Stimulated activated CD8-positive, alpha-beta memory T cell treated with anti-CD3 and anti-CD28 coated beads, Interleukin-4, amount 100 ng/mL, for 24 hours (primary cell): ENCODE measurements at regions not wholly inside any gene's neighbourhood (a gene's known extent, or its start where the extent isn't known, plus 50 kb on each side); places are given as distances from the start of the nearest gene placed in this dataset.
A peak's percentile ranks its signal among the peaks of the same experiment; 100 is the strongest.

Experiments used
- DNase-seq: peaks from one replicate; pipeline ENCODE4 v3.0.0-alpha.2; 2020; ENCODE audit warnings: low read depth

DNA sequence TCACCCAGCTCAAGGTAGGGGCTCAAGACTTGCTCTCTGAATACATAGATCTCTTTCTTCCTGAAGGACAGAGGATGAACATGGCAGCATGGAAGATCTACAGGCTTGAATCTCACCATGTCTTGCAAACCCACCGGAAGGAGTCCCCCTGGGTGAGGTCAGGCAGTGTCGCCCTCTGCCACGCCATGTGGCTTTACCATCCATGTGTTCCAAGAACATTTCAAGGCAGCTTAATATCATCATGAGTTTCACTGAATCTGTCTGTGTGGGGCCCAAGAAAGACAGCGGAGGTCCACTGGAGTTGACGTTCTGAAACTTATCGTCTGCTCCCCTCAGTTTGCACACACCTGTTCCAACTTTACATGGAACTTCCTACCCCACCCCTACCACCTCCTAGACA lies 1202.6 kb downstream of the TBC1D22A start:
- DNase-seq = no peak

DNA sequence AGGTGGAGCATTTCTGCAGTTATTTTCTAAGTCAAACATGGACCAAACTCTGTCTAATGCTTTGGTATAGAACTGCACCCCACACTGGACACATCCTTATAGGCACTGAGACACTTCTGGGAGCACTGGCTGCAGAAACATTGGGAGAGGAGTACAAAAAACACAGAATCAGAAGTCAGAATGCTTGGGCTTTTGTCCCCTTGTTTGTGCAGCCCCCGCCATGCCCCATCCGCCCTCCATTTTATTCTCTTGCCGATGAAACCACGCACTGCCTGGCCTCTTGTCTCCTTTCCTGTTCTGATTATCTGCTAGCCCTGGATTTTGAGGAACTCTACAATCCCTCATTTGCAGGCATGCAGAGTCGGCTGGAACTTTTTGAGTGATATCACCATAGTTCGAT lies 1201.2 kb downstream of the TBC1D22A start:
- DNase-seq = no peak

DNA sequence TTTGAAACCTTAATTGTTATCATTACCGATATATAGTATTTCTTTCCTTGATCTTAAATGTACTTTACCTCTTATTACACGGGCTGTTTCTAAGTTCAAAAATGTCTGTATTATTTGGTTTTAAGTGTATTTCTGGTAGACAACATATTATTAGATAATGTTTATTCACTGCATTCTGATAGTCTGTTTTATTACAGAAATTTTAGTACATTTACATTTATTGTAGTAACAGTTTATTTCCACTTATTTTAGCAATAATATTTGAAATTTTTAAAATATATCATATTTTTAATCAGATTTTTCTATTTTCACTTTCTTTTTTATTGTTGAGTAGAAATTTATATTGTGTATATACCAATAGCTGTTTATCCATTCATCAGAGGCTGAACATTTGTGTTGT lies 1195.2 kb downstream of the TBC1D22A start:
- DNase-seq = no peak

DNA sequence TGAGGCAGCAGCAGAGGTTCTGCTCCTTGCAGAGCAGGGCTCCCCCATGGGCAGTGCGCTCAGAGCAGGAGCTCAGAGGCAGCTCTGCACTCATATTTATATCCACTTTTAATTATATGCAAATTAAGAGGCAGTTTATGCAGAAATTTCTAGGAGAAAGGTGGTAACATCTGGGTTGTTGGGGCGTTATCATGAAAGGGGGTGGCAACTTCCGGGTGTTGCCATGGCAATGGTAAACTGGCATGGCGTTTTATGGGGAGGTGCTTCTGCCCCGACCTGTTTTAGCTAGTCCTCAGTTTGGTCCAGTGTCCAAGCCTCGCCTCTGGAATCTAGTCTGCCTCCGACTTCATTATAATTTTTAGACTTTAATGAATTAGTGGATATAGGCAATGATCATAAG lies 1191.7 kb downstream of the TBC1D22A start:
- no peak for DNase-seq

DNA sequence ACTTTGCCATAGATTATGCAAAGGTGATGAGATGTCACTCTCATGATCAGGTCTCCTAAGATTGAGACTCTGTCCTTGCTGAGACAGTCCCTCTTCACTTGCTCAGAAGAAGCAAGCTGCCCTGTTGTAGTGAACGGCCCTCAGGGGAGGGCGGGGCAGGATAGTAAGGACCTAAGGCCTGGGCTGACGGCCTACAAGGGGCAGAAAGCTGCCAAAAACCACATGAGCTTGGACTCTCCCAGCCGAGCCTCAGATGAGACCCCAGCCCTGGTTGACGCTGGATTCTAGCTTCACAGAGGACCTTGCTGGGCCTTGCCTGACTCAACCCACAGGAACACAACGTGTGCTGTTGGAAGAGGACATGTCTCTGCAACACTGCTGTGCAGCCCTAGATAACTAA lies 1182.5 kb downstream of the TBC1D22A start:
- no peak for DNase-seq

DNA sequence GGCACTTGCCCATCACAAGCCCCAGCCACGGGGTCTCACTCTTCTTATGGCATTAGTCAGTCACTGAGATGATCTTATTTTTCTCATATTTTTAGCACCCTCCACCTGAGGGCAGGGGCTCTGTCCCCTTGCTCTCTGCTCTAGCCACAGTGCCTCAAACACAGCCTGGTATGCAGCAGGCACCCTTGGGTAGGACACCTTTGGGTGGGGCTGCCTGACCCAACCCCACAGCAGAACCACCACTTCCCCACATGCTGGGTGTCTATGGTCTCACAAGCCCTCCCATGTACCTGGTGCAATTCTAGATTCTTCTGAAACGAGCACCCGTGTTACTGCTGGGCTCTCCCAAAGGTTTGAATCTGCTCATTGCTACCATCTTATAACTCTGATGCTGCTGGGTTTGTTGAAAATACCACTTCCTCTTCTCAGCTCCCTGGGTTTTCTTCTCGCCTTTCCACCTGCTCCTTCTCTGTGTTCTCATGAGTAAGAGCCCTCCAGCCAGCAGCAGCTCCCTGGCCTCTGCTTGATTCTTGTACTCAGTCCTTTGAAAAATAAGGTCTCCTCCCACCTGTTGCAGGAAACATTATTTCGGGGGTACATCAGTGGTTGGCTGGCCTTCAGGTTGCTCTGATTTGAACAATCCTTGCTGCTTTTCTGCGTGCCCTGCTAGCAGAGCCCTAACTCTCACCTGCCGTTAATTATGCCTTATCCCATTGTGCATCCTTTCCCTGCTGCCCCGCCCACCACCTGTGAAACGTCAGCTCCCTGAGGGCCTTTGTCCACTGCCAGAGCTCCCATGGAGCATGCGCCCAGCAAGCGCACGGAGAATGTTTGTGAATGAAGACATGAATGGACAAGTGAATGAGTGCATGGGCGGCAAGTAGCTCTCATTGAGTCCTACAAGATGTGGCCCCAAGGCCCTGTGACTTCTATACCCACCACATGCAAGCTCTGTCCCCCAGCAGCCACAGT lies 1181.6 kb downstream of the TBC1D22A start:
- DNase-seq = no peak

DNA sequence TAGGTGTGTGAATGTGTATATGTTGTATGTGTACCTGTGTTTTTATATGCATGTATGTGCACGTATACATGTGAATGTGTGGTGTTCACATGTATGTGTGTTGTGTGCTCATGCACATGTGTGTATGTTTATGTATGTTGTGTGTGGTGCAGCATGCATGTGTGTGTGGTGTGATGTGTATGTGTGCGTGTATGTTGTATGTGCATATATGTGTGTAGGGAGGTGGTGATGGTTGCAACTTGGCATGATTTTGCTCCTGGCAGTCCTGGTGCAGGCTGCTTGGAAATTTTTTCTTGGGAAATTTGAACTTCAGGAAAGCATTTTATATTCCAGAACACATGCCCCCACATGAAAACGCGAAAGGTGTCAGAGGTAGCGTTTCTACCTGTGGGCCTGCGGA lies 1177.8 kb downstream of the TBC1D22A start:
- DNase-seq = no peak

DNA sequence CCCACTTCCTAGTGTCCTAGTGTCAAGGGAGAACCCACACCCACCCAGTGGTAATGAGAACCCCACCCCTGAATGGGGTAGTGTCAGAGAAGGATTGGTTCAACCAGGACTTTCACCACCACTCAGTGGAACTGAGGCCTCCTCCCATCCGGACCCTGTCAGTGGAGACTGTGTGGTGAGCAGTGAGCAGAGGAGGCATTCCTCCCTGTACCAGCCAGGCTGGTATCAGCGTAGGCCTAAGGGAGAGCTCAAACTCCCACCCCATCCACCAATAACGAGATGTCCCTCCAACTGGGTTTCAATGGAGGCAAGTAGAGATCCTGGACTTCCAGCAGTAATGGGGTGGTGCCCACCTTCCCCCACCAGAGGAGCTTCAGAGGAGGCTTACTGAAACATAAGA lies 1171.4 kb downstream of the TBC1D22A start:
- DNase-seq = no peak

DNA sequence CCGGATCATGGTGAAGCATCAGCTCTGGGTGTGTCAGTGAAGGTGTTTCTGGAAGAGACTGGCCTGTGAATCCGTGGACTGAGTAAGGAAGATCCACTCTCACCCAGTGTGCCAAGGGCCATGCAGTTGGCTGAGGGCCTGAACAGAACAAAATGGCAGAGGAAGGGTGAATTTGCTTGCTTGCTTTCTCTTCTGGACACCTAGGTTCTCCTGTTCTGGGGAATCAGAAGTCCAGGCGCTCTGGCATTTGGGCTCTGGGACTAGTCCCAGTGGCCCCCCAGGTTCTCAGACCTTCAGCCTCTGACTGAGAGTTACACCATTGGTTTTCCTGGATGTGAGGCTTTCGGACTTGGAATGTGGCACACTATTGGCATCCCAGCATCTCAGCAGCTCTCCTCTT lies 1170.8 kb downstream of the TBC1D22A start:
- no peak for DNase-seq

DNA sequence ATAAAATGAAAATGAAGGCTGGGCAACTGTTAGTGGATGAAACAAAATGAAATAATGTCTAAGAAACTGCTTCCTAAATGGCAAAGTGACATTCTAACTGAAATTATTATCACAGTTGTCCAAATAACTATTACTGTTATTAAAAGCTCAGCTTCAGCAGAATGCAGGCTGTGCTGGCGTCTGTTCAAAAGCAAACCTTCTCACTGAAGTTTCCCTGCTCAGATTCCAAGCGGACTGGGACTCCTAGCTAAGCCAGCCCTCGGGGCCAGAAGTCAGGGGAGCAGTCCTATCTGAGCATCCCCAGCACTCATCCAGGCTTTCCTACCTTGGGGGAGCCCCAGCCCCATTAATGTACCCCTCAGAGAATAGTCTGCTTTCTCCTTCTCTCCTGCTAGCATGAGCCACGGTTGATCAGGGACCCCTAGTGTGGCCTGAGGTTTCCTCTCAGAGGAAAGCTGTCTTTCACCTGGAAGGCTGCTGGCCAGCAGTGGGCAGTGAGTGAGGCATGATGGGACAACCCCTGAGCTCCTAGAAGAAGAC lies 1167.3 kb downstream of the TBC1D22A start:
- no peak for DNase-seq

DNA sequence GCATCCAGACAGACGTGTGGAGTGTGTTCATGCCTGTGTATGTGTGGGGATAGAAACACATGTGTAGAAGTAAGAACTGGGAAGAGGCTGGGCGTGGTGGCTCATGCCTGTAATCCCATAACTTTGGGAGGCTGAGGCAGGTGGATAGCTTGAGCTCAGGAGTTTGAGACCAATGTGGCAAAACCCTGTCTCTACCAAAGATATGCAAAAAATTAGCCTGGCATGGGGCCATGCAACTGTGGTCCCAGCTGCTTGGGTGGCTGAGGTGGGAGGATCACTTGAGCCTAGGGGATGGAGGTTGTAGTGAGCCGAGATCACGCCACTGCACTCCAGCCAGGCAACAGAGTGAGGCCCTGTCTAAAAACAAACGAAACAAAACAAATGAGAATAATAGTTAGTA lies 1166.6 kb downstream of the TBC1D22A start:
- no peak for DNase-seq

DNA sequence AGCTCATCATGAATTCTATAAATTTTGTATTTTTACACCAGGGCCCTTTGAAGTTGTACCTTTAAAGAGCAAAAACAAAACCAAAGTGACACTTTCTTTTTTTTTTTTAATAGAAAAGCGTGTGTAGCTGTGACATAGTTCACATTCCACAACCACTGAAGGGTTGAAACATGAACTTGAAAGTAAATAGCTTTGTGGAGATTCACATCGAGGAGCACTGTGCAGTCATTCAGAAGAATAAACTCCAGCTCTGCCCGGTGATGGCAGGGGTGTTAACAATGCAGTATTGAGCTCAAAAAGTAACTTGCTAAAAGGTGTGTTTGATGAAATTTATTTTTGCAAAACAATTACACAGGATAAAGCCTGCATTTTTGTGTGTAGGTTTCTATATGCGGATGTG lies 1166.2 kb downstream of the TBC1D22A start:
- no peak for DNase-seq

DNA sequence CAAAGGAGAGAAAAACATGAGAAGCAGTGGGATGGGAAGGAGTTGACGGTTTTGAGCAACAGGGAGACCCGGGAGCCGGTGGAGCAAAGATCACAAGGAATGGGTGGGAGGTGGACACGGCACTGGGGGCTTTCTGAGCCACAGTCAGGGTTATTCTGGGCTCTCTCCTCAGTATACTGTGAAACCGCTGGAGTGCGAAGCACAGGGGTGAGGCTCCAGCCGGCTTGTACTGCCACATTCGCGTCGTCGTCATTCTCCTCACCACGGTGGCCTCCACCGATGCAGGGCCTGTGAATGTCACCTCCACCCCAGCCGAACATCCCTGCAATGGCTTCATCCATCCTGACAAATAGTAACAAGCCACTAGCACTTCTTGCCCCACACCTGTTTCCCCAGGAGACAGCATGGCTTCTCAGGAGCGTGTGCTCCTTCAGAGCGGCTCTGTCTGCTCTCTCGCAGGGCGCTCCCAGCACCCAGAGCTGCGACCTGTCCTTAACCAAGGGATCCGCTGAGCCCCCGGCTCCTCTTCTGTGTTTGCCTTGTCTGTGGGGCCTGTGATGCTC lies 1165.3 kb downstream of the TBC1D22A start:
- DNase-seq = no peak

DNA sequence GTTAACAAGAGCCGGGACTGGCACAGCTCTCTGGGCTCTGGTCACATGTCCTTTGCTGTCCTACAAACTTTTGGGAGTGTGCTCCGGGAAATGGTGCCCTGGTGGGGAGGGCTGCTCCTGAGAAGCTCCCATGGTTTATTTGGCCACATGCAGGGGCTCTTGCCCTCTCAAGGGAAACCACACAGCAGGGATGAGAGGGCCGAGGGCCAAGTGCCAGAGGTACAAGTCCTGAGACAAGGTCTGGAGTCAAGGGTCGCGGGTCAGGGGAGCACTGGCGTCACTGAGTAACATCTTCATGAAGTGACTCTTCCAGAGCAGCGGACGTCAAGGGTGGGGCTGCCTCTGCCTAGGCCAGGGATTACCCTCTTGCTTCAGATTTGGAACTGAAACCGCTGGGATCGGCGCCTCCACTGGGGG lies 1160.6 kb downstream of the TBC1D22A start:
- DNase-seq = no peak

DNA sequence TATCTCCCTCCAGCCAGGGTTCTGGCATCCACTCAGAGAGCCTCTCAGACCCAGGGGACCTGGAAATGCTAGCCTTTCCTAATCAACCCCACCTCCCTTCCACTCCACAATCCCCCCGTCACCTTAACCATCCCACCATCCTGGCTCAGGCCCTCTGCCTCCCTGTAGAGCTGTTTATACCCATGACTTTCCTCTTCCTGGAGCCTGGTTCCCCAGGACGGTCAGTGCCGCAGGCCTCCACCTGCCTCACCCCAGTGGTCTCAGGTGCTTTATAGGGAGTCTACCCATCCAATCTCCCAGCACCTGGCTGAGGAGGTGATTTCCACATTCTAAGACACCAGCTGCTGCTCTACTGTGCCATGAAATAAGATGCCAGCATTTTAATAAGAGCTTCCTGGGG lies 1159.5 kb downstream of the TBC1D22A start:
- DNase-seq = no peak

DNA sequence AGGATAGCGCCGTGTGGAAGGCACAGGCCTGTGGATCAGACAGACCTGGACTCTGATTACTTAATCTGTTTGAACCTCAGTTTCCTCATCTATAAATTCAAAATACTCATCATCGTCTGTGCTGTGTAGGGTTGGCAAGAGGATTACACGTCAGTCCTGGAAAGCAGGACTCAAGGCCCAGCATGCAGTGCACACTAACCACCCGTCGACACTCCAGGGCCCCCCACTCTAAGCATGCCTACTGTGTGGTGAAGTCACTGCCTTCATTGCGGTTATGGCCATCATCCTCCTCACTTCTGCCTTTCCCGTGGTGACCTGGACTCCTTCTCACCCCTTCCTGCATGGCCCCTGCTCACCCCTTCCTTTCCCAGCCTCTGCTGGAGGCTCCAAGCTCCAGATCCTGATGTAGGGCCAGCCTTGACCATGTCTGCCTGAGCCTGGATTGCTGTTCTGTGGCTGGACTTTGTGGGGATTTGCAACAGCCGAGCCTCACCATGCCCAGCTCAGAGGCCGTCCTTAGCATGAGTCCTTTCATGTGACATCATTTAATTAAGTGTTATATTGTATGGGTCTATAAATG lies 1158.0 kb downstream of the TBC1D22A start:
- DNase-seq = no peak

DNA sequence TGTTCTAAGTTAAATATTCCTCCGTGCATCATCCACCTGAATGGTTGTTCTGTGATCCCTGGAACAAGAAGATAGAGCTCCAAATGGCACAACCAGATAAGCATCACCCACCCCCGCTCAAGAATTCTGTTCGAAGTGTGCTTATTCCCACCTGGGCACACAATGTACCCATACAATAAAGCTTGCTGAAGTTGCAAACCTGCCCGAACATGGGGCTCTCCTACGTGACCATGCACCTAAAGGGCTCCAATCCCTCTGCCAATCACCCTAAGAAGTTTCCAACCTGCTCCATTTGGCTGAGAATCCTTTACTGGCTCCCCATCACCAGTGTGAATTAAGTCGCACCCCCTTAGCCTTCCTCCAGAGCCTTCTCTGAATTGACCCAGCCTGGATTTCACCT lies 1157.4 kb downstream of the TBC1D22A start:
- no peak for DNase-seq

DNA sequence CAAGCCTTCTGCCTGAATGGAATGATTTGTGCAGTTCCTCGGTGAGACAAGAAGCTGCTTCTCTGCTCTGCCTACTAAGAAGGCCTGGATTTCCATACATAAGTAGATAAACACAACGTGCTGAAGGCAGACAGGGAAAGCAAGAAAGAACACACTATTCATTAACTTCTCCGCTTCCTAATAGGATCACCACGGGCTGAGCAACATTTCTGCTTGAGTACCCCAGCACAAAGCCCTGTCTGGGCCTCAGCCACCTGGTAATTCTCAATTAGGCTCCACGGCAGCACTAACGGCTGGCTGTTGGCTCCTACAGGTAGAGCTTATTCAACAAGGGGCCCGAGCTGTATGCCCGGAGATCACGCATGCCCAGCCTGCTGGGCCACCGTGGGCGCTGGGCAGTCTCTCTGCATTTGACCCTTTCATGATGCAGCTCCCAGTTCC lies 1156.6 kb downstream of the TBC1D22A start:
- DNase-seq = no peak

DNA sequence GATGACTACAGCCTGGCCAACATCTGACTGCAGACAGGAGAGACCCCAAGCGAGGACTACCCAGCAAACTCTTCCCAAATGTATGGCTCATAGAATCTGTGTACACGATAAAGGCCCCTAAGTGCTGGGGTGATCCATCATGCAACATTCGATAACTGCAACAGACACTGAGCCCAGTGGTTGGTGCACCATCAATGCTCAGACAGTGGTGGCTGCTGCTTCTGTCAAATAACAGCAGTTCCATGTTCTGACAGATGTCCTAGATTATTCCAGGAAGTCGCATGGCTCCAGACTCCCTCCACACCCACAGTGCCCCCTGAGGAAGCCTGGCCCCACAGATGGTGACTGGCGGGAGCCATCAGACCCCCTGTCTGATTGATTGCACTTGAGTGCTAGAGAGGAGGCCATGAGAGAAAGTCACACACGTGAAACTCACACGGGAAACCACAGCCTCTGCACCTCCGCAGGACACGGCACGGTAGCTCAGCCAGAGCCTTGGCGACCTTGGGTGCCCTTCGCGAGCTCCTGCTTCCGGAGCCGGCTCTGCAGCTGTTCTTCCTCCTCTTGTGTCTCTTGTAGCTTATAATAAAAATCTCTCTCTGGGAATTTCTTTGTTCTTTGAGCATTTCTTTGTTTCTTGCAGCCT lies 1155.9 kb downstream of the TBC1D22A start:
- DNase-seq = peak; percentile 36

DNA sequence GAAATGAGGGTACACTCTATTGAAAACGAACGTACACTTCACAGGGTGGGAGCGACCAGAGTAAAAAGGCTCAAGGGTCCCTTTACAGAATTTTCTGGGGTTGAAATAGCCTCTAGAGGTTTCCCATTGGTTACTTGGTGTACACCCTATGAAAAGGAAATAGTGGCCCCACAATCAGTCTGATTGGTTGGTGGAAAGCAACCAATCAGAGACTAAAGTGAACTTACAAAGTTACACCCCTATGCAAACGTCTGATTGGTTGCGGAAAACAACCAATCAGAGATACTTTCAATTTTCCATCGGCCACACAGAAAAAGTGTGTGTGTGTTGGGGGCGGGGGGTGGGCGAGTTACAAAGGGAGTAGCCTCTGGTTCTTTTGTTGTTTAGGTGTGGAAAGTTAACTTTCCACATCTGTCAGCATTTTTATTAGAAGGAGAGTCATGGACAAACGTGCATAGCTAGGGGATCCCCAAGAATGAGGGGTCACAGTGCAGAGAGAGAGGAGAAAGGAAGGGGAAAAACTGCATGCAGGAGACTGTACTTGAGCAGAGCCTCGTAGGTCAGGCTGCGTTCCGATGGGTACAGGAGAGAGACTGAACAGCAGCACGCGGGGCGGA lies 1152.1 kb downstream of the TBC1D22A start:
- no peak for DNase-seq

DNA sequence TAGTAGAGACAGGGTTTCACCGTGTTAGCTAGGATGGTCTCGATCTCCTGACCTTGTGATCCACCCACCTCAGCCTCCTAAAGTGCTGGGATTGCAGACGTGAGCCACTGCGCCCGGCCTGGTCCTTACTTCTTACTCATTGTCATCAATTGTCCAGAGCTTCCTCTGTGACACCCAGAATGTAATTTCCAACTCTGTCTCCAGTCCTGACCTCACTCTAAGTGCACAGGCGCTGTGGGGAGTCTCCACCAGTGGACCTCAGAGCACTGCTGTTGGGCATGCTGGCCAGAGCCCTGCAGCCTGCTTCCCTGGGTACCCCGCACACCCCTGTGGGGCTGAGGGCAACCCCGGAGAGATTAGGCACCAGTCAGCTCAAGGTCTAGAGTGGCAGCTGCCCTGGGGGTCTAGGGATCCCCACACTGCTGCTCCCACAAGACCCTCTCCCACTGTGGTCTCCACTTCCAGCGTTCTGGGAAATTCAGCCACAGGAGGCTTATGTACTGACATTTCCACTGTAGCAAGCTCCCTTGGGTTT lies 1140.3 kb downstream of the TBC1D22A start:
- no peak for DNase-seq

DNA sequence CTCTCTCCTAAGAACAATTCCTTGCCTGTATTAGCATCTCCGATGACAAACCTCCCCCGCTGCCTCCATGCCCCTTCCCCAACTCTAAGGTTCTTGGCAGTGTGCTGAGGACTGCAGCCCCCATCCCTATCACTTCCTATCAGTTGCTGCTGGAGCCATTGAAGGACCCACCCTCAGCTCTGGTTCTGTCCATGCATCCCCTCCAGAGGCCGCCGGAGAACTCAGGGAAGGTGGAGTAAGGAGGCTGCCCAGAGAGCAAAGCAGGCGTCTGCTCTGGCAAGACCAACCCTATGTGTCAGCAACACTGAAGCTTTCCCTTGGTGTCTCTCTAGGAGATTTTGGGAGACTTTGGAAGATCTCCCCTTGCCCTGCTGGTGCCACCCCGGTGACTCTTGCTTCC lies 1139.5 kb downstream of the TBC1D22A start:
- no peak for DNase-seq
